NT2/D1 (cell line): ENCODE measurements at regions not wholly inside any gene's neighbourhood (a gene's known extent, or its start where the extent isn't known, plus 50 kb on each side); places are given as distances from the start of the nearest gene placed in this dataset.

Source experiments
- DNase-seq: peaks from one replicate; pipeline ENCODE4 v3.0.0-alpha.2; 2011; ENCODE audit warnings: low read depth, low spot score
- H3K27me3 ChIP-seq: 2 replicates; pipeline ENCODE4 v1.6.0; 2011; ENCODE audit warnings: mild to moderate bottlenecking; ENCODE audit not compliant: insufficient read length, insufficient read depth
- H3K36me3 ChIP-seq: 2 replicates; pipeline ENCODE4 v1.6.1; 2011; ENCODE audit warnings: mild to moderate bottlenecking, low read length, mixed read lengths; ENCODE audit not compliant: insufficient read depth, insufficient read length
- H3K4me1 ChIP-seq: 2 replicates; pipeline ENCODE4 v1.5.1; 2011; ENCODE audit not compliant: insufficient read depth, insufficient read length
- H3K4me3 ChIP-seq: 2 replicates; pipeline ENCODE4 v1.5.1; 2011; ENCODE audit warnings: low read depth; ENCODE audit not compliant: insufficient read length
- H3K9ac ChIP-seq: 2 replicates; pipeline ENCODE4 v1.6.0; 2011; ENCODE audit warnings: low read depth; ENCODE audit not compliant: insufficient read length
- H3K9me3 ChIP-seq: 2 replicates; pipeline ENCODE4 v1.5.1; 2011; ENCODE audit warnings: mild to moderate bottlenecking, low read length; ENCODE audit not compliant: insufficient read depth
- SUZ12 ChIP-seq: IDR thresholded peaks from 2 replicates; pipeline ENCODE4 v1.6.1; 2011; ENCODE audit not compliant: insufficient read length, insufficient read depth; ENCODE audit errors: extremely low read depth
- YY1 ChIP-seq: IDR thresholded peaks from 2 replicates; pipeline ENCODE4 v1.6.1; 2011; ENCODE audit not compliant: insufficient read length, insufficient read depth
- ZNF274 ChIP-seq: IDR thresholded peaks from 2 replicates; pipeline ENCODE4 v1.6.1; 2011; ENCODE audit warnings: mild to moderate bottlenecking, low read depth, low read length

- Histone ChIP-seq H3K4me1 (no peaks in the 10 kb centered on the region), H3K27me3 (no peaks in the 10 kb centered on the region), H3K9me3 (no peaks in the 10 kb centered on the region), H3K4me3 (no peak overlapping the region), H3K9ac (no peak overlapping the region), H3K36me3 (no peaks in the 10 kb centered on the region)
- no peak for TF ChIP-seq SUZ12
- TF ChIP-seq ZNF274 = no peak
- TF ChIP-seq YY1 = no peak
- no peak for DNase-seq
Observed at GRCh38 chr4:119728185-119728584, 99.6 kb upstream of the PDE5A start.

- Histone ChIP-seq H3K4me3 (no peak overlapping the region), H3K9me3 (no peaks in the 10 kb centered on the region), H3K9ac (no peak overlapping the region), H3K4me1 (no peaks in the 10 kb centered on the region), H3K27me3 (no peaks in the 10 kb centered on the region), H3K36me3 (no peaks in the 10 kb centered on the region)
- TF ChIP-seq YY1 (no peak), SUZ12 (no peak), ZNF274 (no peak)
- no peak for DNase-seq
Observed at GRCh38 chr4:119726505-119726904, 97.9 kb upstream of the PDE5A start.

- H3K4me3 ChIP-seq = no peak overlapping the region
- H3K4me1 ChIP-seq = no peaks in the 10 kb centered on the region
- H3K9ac ChIP-seq = no peak overlapping the region
- H3K9me3 ChIP-seq = no peaks in the 10 kb centered on the region
- no peaks in the 10 kb centered on the region for H3K27me3 ChIP-seq
- TF ChIP-seq YY1 = no peak
- no peak for TF ChIP-seq ZNF274
- no peak for TF ChIP-seq SUZ12
- DNase-seq = peak; percentile 15
- H3K36me3 ChIP-seq = no peaks in the 10 kb centered on the region
Observed at GRCh38 chr4:119725688-119726330, 97.2 kb upstream of the PDE5A start.

GRCh38 chr4:119725011-119725410 lies 96.4 kb upstream of the PDE5A start:
- Histone ChIP-seq H3K9me3 (no peaks in the 10 kb centered on the region), H3K36me3 (no peaks in the 10 kb centered on the region), H3K4me1 (no peaks in the 10 kb centered on the region), H3K27me3 (no peaks in the 10 kb centered on the region), H3K4me3 (no peak overlapping the region), H3K9ac (no peak overlapping the region)
- no peak for DNase-seq
- no peak for TF ChIP-seq SUZ12
- no peak for TF ChIP-seq ZNF274
- no peak for TF ChIP-seq YY1

GRCh38 chr4:119722670-119723069 lies 94.1 kb upstream of the PDE5A start:
- TF ChIP-seq SUZ12 (no peak), YY1 (no peak), ZNF274 (no peak)
- DNase-seq = no peak
- no peaks in the 10 kb centered on the region for H3K27me3 ChIP-seq

GRCh38 chr4:119721878-119722277 lies 93.3 kb upstream of the PDE5A start:
- Histone ChIP-seq H3K27me3 (no peaks in the 10 kb centered on the region), H3K9ac (no peak overlapping the region), H3K4me1 (no peaks in the 10 kb centered on the region), H3K36me3 (no peaks in the 10 kb centered on the region), H3K4me3 (no peak overlapping the region), H3K9me3 (no peaks in the 10 kb centered on the region)
- TF ChIP-seq YY1 = no peak
- TF ChIP-seq SUZ12 = no peak
- TF ChIP-seq ZNF274 = no peak
- no peak for DNase-seq

More at GRCh38 chr4:119722670-119723069, 94.1 kb upstream of the PDE5A start:
- no peaks in the 10 kb centered on the region for H3K4me1 ChIP-seq
- no peak overlapping the region for H3K4me3 ChIP-seq
- no peak overlapping the region for H3K9ac ChIP-seq
- no peaks in the 10 kb centered on the region for H3K36me3 ChIP-seq
- no peaks in the 10 kb centered on the region for H3K9me3 ChIP-seq

GRCh38 chr4:119715490-119716445 lies 87.2 kb upstream of the PDE5A start:
- no peak overlapping the region for H3K4me3 ChIP-seq

More at GRCh38 chr4:119715490-119716445, 87.2 kb upstream of the PDE5A start:
- no peak overlapping the region for H3K9ac ChIP-seq
- no peak for DNase-seq
- H3K9me3 ChIP-seq = peaks cover 7% of the 10 kb centered on the region; the same call in 1 of the 2 replicates
- H3K36me3 ChIP-seq = no peaks in the 10 kb centered on the region
- no peak for TF ChIP-seq YY1
- no peak for TF ChIP-seq SUZ12
- no peak for TF ChIP-seq ZNF274
- H3K4me1 ChIP-seq = no peaks in the 10 kb centered on the region
- H3K27me3 ChIP-seq = no peaks in the 10 kb centered on the region
